DOHH2 (cell line): ENCODE measurements at regions not wholly inside any gene's neighbourhood (a gene's known extent, or its start where the extent isn't known, plus 50 kb on each side); places are given as distances from the start of the nearest gene placed in this dataset.

ENCODE experiments used
- H3F3A ChIP-seq: fragments of 200-600 bp; sonication (generic), shearing (Covaris generic); 2 replicates; pipeline ENCODE4 v1.6.0; 2016; ENCODE audit warnings: antibody characterized with exemption, mild to moderate bottlenecking; ENCODE audit not compliant: control insufficient read depth, insufficient read depth
- H3K27ac ChIP-seq: fragments of 200-600 bp; sonication (generic); 2 replicates; pipeline ENCODE4 v1.5.1; 2014; ENCODE audit warnings: low read depth, mild to moderate bottlenecking, low read length, moderate library complexity
- H3K27me3 ChIP-seq: fragments of 200-600 bp; sonication (generic); 2 replicates; pipeline ENCODE4 v1.6.1; 2014; ENCODE audit warnings: mild to moderate bottlenecking, low read length, mixed read lengths; ENCODE audit not compliant: control insufficient read depth
- H3K36me3 ChIP-seq: fragments of 200-600 bp; sonication (generic); 2 replicates; pipeline ENCODE4 v1.6.1; 2014; ENCODE audit warnings: mild to moderate bottlenecking, low read length, moderate library complexity, mixed read lengths; ENCODE audit not compliant: control insufficient read depth
- H3K4me1 ChIP-seq: fragments of 200-600 bp; sonication (generic); 2 replicates; pipeline ENCODE4 v1.6.1; 2014; ENCODE audit warnings: mild to moderate bottlenecking, low read length, mixed read lengths; ENCODE audit not compliant: control insufficient read depth
- H3K4me2 ChIP-seq: fragments of 200-600 bp; sonication (generic); 2 replicates; pipeline ENCODE4 v1.6.0; 2014; ENCODE audit warnings: mild to moderate bottlenecking, low read length, moderate library complexity
- H3K4me3 ChIP-seq: fragments of 200-600 bp; sonication (generic); 2 replicates; pipeline ENCODE4 v1.5.1; 2014; ENCODE audit warnings: mild to moderate bottlenecking, low read length, mixed read lengths
- H3K79me2 ChIP-seq: fragments of 200-600 bp; sonication (generic); 2 replicates; pipeline ENCODE4 v1.6.1; 2014; ENCODE audit warnings: mild to moderate bottlenecking, low read length, mixed read lengths; ENCODE audit not compliant: control insufficient read depth
- H3K9me2 ChIP-seq: fragments of 200-600 bp; sonication (generic); replicated peaks from 2 replicates; pipeline ENCODE4 v1.6.1; 2014; ENCODE audit warnings: mild to moderate bottlenecking, low read length, mixed read lengths; ENCODE audit not compliant: control insufficient read depth
- H3K9me3 ChIP-seq: fragments of 200-600 bp; sonication (generic); 2 replicates; pipeline ENCODE4 v1.6.1; 2014; ENCODE audit warnings: antibody characterized with exemption, low read length, mixed read lengths; ENCODE audit not compliant: control insufficient read depth, insufficient read depth
- H4K20me1 ChIP-seq: fragments of 200-600 bp; sonication (generic); 2 replicates; pipeline ENCODE4 v1.6.0; 2014; ENCODE audit warnings: low read depth, mild to moderate bottlenecking, antibody characterized with exemption, low read length, moderate library complexity; ENCODE audit not compliant: control insufficient read depth, insufficient read depth
- CTCF ChIP-seq: fragments of 200-600 bp; sonication (generic); IDR thresholded peaks from one replicate; pipeline ENCODE4 v1.5.1; 2014; ENCODE audit warnings: antibody characterized with exemption, mild to moderate bottlenecking, low read depth, low read length; ENCODE audit not compliant: poor library complexity, severe bottlenecking
- EZH2phosphoT487 ChIP-seq: fragments of 200-600 bp; sonication (generic); IDR thresholded peaks from 2 replicates; pipeline ENCODE4 v1.6.1; 2017; ENCODE audit warnings: borderline replicate concordance, mild to moderate bottlenecking, antibody characterized with exemption, low read length, moderate library complexity, mixed read lengths

GRCh38 chr14:30234966-30235365, 307.3 kb upstream of the PRKD1 start:
- Histone ChIP-seq H3K4me2 (no peak overlapping the region), H3K27me3 (no peaks in the 10 kb centered on the region), H3K9me3 (no peaks in the 10 kb centered on the region), H3K27ac (no peak overlapping the region), H3K4me3 (no peak overlapping the region), H3K4me1 (no peaks in the 10 kb centered on the region), H3K9me2 (no peaks in the 10 kb centered on the region), H3F3A (no peaks in the 10 kb centered on the region), H4K20me1 (no peaks in the 10 kb centered on the region), H3K36me3 (no peaks in the 10 kb centered on the region), H3K79me2 (no peaks in the 10 kb centered on the region)
- TF ChIP-seq EZH2phosphoT487 = no peak
- no peak for TF ChIP-seq CTCF

GRCh38 chr14:30235485-30235884, 307.8 kb upstream of the PRKD1 start:
- Histone ChIP-seq H4K20me1 (no peaks in the 10 kb centered on the region), H3K79me2 (no peaks in the 10 kb centered on the region), H3K4me2 (no peak overlapping the region), H3K27me3 (no peaks in the 10 kb centered on the region), H3F3A (no peaks in the 10 kb centered on the region), H3K9me3 (no peaks in the 10 kb centered on the region), H3K27ac (no peak overlapping the region), H3K36me3 (no peaks in the 10 kb centered on the region), H3K4me3 (no peak overlapping the region), H3K4me1 (no peaks in the 10 kb centered on the region), H3K9me2 (no peaks in the 10 kb centered on the region)
- no peak for TF ChIP-seq EZH2phosphoT487
- TF ChIP-seq CTCF = no peak

- TF ChIP-seq EZH2phosphoT487 (no peak), CTCF (no peak)
- H3F3A ChIP-seq = no peaks in the 10 kb centered on the region
- H3K27ac ChIP-seq = no peak overlapping the region
- no peaks in the 10 kb centered on the region for H3K9me2 ChIP-seq
- H3K4me3 ChIP-seq = no peak overlapping the region
- no peaks in the 10 kb centered on the region for H3K27me3 ChIP-seq
- no peaks in the 10 kb centered on the region for H3K4me1 ChIP-seq
- H3K36me3 ChIP-seq = no peaks in the 10 kb centered on the region
- H4K20me1 ChIP-seq = no peaks in the 10 kb centered on the region
- no peaks in the 10 kb centered on the region for H3K9me3 ChIP-seq
- H3K4me2 ChIP-seq = no peak overlapping the region
- H3K79me2 ChIP-seq = no peaks in the 10 kb centered on the region
These were observed 311.3 kb upstream of the PRKD1 start for GRCh38 chr14:30238936-30239335.

- Histone ChIP-seq H3K4me1 (no peaks in the 10 kb centered on the region), H4K20me1 (no peaks in the 10 kb centered on the region), H3K36me3 (no peaks in the 10 kb centered on the region), H3K27me3 (no peaks in the 10 kb centered on the region), H3K9me2 (no peaks in the 10 kb centered on the region), H3K9me3 (no peaks in the 10 kb centered on the region), H3K27ac (no peak overlapping the region), H3K79me2 (no peaks in the 10 kb centered on the region), H3K4me3 (no peak overlapping the region), H3K4me2 (no peak overlapping the region), H3F3A (no peaks in the 10 kb centered on the region)
- no peak for TF ChIP-seq CTCF
- no peak for TF ChIP-seq EZH2phosphoT487
These were observed 312.4 kb upstream of the PRKD1 start for GRCh38 chr14:30240018-30240417.
